Ureter (tissue), 1 donor: ENCODE measurements at regions not wholly inside any gene's neighbourhood (a gene's known extent, or its start where the extent isn't known, plus 50 kb on each side); places are given as distances from the start of the nearest gene placed in this dataset.

Experiments
- DNase-seq: peaks from one replicate; pipeline ENCODE4 v3.0.0-alpha.2; 2020; ENCODE audit warnings: low spot score
- donor health status: DM: yes; HTN: yes; CAD: no.

GRCh38 chr12:76220980-76221379 lies 127.2 kb downstream of the BBS10 start:
- DNase-seq = no peak

GRCh38 chr12:76219806-76220205 lies 128.4 kb downstream of the BBS10 start:
- DNase-seq = no peak

- DNase-seq = no peak
These were observed 131.4 kb downstream of the BBS10 start for GRCh38 chr12:76216585-76217472.

- DNase-seq = no peak
These were observed 123.6 kb upstream of the NAP1L1 start for GRCh38 chr12:76208129-76208528.

GRCh38 chr12:76206677-76207072 lies 122.2 kb upstream of the NAP1L1 start:
- DNase-seq = no peak

GRCh38 chr12:76206039-76206676 lies 121.7 kb upstream of the NAP1L1 start:
- no peak for DNase-seq

- no peak for DNase-seq
These were observed 118.1 kb upstream of the NAP1L1 start for GRCh38 chr12:76202621-76203020.

- no peak for DNase-seq
These were observed 117.3 kb upstream of the NAP1L1 start for GRCh38 chr12:76201758-76202157.

- no peak for DNase-seq
These were observed 116.8 kb upstream of the NAP1L1 start for GRCh38 chr12:76201316-76201715.

GRCh38 chr12:76199808-76200207 lies 115.3 kb upstream of the NAP1L1 start:
- no peak for DNase-seq

- DNase-seq = no peak
These were observed 114.4 kb upstream of the NAP1L1 start for GRCh38 chr12:76198839-76199238.

- no peak for DNase-seq
These were observed 112.8 kb upstream of the NAP1L1 start for GRCh38 chr12:76197283-76197682.

GRCh38 chr12:76195920-76196319 lies 111.4 kb upstream of the NAP1L1 start:
- DNase-seq = no peak

- DNase-seq = no peak
These were observed 110.2 kb upstream of the NAP1L1 start for GRCh38 chr12:76194724-76195123.

- DNase-seq = no peak
These were observed 109.5 kb upstream of the NAP1L1 start for GRCh38 chr12:76193961-76194360.

- no peak for DNase-seq
These were observed 107.9 kb upstream of the NAP1L1 start for GRCh38 chr12:76192416-76192815.

GRCh38 chr12:76190299-76190698 lies 105.8 kb upstream of the NAP1L1 start:
- no peak for DNase-seq

GRCh38 chr12:76189851-76190250 lies 105.4 kb upstream of the NAP1L1 start:
- DNase-seq = no peak

GRCh38 chr12:76187177-76187576 lies 102.7 kb upstream of the NAP1L1 start:
- no peak for DNase-seq

GRCh38 chr12:76186131-76186906 lies 101.8 kb upstream of the NAP1L1 start:
- DNase-seq = no peak

GRCh38 chr12:76183459-76184186 lies 99.1 kb upstream of the NAP1L1 start:
- peak; percentile 43 for DNase-seq
